GM18511 (cell line): ENCODE measurements at regions not wholly inside any gene's neighbourhood (a gene's known extent, or its start where the extent isn't known, plus 50 kb on each side); places are given as distances from the start of the nearest gene placed in this dataset.

ENCODE experiments used
- ATAC-seq: cut with Tn5 transposase; IDR thresholded peaks from one replicate; pipeline ENCODE4 v1.9.1; 2021; ENCODE audit warnings: mild to moderate bottlenecking, moderate library complexity; ENCODE audit not compliant: unreplicated experiment

DNA sequence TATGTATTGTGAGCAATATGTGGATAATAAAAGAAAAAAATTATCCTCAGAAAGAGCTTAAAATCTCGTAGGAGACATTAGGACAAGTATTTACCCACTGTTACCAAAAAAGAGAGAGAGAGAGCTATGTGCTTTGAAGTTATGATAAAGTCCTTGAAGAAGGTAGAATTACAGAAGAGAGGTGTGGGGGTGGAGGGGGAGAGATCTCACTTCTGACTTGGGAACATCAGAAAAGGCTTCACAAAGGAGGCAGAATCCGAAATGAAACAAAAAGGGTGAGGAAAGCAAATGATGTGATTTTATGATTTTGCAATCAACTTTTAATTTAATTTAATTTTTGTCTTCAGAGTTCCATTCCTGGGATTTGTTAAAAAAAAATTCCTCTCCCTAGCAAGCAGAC lies 311.8 kb upstream of the ATP2B1 start:
- ATAC-seq: no peak

DNA sequence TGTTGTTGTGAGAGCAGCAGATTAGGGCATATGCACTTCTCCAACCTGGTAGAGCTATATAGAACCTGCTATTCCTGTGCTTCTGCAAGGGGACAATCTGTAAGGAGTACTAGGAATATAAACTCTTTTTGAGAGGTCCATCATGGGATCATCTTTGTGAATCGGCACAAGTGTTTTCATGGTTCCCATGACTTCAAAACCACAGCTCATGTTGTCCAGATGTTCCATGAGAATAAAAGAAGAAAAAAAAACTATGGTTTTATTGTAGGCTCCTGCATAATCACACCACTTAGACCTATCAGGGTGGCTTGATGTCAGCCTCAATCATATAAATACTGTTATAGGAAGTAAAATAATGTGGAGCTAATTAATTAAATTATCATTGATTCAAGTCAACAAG lies 311.4 kb upstream of the ATP2B1 start:
- ATAC-seq: no peak

DNA sequence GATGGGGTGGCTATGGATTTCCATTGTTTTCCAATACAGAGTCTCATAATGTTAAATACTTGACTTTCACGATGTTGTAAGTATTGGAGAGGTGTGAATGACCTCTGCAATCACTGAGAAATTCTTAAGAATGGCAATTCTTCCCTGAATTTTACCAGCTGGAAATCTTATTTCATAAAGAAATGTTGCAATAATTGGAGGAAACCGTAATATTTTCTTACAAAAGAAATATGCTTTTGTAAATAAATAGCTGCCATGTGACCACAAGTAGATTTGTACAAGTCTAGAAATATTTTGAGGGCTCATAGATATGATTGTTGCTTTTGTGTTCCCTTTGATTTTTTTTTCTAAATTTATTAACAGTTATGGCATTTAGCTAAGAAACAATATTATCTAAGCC lies 308.7 kb upstream of the ATP2B1 start:
- ATAC-seq: no peak

DNA sequence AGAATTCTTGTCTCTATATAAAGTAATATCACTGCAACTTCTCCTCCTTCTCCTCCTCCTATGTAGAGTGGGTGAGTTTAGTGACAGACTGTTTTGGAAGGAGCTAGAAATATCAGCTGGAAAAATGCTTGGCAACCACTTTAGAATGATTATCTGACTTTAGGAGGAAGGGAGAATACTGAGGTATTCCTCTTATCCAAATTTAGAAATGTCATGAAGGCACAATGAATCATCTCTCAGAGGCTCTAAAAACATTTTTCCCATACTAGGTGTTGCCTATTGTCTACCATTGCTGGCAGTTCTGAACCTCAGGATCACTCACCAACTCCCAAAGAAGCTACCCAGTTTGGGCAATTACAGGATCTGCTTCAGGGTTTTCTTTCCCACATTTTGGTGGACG lies 306.6 kb upstream of the ATP2B1 start:
- ATAC-seq: no peak

DNA sequence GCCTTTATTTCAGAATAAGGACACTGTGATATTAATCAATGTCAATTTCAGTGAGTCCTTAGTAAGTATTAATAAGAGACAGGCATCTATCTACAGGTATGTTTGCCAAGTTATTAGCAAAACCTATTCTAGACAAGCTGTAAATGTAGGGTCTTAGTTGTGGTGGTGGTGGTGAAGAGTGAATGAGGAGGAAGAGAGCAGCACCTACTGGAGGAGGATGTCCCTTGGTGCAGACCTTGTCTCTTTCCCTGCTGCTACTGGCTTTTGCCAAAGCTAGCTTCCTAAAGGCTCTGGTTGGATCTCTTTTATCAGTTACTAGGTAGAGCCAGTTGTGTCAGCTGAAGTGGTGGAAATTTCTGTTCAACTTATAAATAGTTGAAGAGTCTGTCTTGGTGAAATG lies 304.8 kb upstream of the ATP2B1 start:
- ATAC-seq: peak; percentile 78

DNA sequence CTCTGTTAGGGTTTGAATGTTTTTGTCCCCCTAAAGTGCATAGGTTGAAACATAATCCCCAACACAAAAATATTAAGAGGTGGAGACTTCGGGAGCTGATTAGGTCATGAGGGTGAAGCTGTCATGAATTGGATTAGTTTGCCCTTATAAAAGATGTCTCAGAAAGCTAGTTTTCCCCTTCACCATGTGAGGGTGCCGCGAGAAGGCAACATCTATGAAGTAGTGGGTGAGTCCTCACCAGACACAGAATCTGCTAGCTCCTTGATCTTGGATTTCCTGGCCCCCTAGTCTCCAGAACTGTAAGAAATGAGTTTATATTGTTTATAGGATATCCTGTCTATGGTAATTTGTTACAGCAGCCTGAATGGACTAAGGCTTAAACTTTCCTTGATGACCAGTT lies 301.5 kb upstream of the ATP2B1 start:
- no peak for ATAC-seq

DNA sequence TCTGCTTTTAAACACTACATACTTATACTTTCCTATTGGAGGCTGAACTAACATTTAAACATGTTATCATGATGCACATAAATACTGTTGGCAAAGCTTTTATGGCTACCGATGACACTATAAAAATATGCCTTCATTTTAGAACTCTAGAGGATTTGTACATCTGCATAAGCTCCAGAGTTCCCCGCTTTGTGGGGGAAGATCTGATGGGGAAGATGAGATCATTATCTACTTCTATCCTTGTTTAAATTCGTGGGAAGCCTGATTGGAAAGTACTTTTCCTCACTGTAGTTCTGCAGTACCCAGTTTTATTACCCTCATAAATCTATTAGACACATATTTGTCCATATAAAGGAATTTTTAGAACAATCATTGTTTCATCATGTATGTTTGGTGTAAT lies 299.6 kb upstream of the ATP2B1 start:
- no peak for ATAC-seq

DNA sequence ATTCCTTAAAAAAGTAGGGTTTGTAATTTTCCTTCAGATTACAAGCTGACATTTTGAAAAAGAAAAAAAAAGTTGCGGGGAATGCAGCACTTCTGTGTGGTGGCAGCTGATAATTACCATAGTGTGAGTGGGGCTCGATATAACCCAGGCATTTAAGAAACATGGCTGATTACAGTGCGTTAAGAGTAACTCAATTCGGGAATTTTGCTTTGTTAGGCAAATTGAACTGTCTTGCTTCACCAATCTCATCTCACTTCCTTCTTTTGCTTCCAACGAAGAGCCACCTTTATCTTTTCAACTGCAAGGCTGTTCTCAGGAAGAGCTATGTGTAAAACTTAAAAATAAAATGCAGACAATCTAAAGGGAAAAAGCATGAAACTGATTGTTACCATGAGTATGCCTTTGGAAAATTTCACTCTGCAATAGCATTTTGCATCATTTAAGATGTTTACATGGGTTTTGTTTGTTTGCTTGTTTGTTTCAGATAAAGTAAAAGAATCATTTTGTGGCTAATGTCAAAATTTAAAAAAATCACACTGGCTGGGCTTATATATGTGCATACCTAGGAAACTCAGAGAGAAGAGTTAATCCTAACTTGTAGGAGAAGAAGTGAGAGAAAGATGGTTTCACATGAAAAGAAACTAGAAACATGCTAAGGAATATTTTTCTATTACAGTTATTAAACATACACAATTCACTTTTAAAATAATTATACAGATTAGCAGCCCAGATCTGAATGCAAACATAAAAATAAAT lies 295.9 kb upstream of the ATP2B1 start:
- ATAC-seq: no peak

DNA sequence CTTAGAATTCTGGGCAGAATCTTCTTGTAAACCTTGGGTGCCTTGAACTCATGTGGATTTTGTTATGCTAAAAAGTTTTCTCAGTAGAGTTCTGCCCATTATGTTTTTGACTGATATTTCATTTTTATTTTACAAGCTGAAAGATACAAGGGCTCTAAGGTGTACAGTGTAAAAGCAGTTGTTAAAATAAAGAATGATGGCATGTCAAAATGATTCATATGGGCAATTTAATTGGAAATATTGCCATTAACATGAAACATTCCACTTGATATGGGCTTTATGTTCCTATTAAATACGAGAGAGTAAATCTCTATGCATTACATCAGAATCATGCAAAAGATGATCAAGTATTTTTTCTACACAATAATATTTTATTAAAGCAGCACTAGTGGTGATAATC lies 295.1 kb upstream of the ATP2B1 start:
- no peak for ATAC-seq

DNA sequence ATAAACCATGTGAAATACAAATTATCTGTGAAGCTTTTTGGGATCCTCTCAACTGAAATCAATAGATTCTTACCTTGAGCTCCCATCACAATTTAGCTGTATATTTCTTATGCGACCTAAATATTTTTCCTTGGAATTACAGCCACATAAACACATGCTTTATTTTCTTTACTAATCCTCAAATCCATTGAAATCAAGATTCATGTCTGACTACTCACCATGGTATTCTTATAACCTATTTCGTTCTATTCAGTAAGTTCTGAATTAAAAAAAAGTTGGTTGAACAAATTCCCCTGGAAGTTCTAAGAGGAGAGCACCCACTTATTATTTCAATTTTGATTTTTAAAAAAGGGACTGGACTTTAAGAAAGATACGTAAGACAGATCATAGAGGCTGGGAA lies 292.1 kb upstream of the ATP2B1 start:
- no peak for ATAC-seq

DNA sequence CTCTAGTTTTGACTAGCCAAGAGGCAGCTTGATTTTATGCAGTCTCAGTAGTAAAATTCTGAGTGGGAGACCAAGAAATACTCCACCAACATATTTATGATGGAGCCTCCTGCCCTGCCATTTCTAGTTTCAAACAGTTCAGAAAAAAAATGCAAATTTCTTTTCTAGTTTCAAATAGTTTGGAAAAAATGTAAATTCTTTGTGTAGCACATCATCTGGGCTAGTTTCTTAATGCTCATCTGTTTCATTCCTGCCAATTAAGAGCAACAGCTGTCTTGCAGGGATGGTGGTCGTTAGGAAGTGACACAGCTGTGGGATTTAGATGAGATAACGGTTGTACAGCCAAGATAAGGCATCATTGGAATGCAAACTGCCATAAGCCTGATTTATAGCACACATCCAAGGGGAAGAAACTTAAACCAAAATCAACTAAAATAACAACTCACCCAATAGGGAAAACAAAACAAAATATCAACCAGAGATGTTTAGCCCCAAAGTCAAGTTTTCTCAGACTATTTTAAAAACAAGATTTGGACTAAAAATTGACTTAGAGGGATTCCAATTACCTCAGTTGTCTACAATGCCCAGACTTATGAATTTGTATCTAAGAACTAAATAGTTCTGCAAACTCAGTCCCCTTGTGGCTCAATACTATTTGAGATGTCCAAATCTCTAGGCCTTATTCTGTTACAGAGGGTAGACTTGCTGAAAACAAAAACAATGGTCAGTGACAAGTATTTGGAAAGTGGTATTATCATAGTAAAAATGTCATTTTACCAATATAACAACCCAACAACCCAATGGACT lies 291.3 kb upstream of the ATP2B1 start:
- peak; percentile 59 for ATAC-seq

DNA sequence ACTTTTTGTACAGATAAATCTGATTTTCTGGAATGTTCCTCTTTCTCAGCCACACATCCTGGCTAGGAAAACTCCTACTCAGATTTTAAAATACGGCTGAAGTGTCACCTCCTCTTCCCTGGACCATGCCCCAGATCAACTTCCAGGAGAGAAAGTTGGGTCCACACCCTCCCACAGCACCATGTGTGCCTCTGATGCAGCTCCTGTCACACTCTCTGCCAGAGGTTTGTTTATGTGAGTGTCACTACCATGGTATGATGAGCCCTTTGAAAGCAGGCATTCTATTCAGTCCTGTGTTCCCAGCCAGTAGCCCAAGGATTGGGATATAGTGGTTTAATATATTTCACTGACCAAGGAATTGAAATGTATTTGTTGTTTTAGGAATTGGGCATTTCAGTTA lies 287.2 kb upstream of the ATP2B1 start:
- no peak for ATAC-seq

DNA sequence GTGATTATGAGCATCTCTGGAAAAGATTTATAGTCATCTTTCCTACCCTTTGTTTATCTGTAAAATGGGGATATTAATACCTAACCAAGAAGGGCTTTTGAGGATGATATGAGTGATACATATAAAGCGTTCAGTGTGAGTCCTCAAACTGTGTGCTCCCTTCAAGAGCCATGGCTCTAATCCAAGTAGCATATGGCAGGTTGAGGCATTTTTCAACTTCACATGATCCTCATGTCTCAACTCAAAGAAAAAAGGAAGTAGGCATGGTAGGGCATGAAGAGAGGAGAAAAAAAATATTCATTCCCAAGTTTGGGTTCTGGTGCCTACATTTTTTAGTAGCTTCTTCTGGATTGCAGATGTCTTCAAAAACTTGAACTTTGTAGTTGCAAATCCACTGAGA lies 286.3 kb upstream of the ATP2B1 start:
- ATAC-seq: no peak

DNA sequence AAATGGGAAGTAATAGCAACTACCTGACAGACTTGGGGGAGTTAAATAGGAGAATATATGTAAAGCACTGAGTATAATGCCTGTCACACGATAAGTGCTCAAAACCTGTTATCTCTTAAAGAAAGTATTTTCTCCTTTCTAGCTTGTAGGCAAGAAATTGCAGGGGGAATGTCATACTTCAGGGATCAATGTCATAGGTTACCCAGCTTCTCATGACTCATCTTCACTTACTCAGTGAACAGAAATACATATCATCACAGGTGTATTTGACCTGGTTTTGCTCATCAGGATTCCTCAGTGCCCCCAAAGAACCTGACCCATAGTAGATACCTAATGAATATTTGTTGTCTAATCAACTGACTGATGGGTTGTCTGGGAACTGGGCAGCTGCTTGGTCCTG lies 285.0 kb upstream of the ATP2B1 start:
- no peak for ATAC-seq

DNA sequence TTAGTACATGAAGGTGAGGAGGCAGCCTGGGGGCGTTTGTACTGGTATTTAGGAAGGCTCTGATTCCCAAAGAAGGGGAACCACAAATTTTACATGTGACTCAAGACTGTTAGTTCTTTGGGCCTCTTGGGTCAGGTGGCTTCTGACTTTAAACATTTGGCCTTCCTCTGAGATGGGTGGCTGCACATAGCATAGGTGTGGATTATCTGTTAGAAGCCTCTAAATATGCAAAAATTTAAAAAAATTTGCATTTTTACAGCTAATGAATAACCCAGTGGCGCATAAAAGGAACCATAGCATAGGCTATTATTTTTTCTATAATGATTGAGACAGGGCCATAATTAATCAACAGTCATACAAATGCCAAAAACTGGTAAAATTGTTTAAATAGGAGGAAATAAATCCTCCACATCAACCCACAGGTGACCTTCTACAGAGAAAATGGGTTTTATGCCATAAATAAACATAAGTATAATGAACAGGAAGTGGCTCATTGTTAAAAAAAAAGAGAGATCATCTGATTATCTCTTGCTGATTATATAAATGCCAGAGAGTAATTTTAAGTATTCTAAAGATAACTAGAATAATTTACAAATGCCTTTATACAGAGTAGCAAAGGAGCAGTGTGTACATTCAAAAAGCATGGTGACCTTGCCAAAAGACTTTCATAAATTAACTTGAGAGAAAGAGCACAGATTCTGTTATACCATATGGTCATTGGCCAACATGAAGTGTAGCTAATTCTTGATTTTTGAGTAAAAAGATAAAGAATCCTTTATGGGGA lies 284.2 kb upstream of the ATP2B1 start:
- ATAC-seq: no peak

DNA sequence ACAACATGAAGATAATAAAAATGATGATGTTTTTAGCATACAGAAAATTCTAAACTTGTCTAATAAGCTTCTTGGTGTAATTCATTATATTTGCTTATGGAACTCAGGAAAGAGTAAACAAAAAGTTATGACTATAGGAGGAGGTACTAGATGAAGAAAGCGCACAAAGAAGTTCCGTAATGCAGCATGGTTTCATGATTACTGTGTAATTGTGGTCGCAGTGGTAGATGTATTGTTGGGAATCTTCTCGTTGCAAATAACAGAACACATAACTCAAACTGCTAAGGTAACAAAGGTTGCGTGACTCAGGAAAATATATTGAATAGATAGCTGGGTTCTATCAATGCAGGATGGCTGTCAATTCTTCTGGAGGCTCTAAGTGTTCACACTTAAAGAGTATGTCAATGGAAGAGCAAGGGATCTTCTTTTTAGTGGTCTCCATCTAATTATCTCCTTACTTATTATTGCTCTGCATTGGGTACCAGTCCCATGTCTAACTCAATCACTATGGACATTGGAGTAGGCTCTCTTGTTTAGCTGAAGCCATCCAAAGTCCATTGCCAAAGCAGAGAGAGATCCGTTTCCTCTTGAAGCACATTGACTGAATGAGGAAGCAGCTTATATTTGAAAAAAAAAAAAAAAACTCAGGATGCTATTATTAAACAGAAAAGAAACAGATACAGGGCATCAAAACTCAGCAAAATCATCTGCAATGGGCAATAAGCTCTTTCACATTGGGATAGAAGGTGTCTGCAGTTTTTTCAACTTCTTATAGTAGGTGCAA lies 283.4 kb upstream of the ATP2B1 start:
- ATAC-seq: no peak

DNA sequence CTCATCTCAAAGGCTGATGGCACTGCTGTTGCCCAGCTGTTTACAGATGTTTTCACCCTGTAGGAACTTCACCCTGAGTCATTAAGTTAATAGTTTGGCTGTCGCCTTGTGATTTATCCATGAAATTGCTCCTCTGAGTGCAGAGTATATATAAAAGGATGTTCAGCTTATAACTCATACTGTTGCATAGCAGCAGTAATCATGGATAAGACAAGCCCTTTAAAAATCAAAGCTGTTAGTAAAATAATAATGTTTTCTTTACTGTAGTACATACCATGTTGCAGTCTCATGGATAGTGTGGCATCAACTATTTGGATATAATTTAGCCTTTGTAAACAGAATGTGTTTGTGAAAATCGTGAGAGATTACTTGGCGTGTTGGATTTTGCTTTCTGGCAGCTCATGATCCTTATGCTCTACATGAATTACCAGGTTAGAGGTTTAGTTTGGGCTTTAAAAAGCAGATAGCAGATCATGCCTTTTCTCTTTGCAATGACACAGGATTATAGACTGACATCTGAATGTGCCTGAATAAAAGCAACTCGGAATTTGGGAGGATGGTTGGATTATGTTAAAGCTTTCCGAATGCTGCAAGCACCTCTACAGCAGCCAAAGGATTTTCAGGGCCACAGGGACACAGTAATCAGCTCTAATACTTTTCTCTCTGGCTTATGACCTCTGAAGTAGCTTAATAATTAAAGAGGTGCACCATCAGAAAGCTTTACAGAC lies 279.7 kb upstream of the ATP2B1 start:
- ATAC-seq: no peak

DNA sequence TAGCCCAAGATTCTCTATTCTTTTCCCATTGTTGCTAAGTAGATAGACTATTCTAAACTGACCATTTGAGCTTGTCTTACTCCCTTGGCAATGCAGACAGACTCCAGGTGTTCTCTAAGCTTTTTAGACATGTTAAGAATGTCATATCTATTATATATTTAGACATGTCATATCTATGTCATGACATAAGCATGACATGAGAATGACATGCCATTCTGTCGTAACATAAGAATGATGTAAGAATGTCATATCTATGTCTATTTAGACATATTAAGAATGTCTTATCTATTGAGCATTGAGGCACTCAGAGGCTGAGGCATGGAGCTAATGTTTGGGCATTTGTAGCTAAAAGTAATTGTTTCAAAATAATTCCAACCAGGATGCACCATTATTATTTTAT lies 277.3 kb upstream of the ATP2B1 start:
- ATAC-seq: no peak

DNA sequence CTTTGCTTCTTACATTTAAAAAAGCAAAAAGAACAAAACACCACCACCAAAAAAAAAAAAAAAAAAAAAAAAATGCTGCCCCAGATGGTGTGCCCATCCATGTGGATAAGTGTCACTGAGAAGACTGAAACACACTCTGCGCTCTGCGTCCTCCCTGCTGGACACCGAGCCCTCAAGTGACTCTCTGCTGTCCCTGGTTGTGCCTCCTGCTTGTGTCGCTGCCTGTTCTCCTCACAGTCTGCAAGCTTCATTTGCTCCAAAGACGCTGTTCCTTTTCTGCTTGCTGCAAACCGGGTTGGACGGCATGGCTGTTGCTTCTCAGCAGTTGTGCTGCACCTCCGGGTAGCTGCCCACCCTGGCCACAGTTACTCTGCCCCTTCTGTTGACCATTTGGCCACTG lies 276.2 kb upstream of the ATP2B1 start:
- no peak for ATAC-seq

DNA sequence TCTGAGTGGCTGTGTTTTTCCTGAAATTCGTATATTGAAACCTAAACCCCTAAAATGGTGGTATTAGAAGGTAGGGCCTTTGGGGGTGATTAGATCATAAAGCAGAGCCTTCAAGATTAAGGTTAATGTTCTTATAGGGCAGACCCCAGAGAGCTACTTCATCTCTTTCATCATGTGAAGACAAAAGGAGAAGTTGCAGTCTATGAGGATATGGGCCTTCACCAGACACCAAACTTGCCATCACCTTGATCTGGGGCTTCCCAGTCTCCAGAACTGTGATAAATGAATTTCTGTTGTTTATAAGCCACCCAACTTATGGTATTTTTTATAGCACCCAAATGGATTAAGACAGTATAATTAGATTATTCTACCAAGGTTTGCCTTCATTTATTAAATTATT lies 275.0 kb upstream of the ATP2B1 start:
- no peak for ATAC-seq
